GM19240 (cell line): ENCODE measurements at regions not wholly inside any gene's neighbourhood (a gene's known extent, or its start where the extent isn't known, plus 50 kb on each side); places are given as distances from the start of the nearest gene placed in this dataset.
"Not testable (repeated sequence)": the region's sequence is repeated elsewhere in the genome, so short reads cannot be mapped to it uniquely, and the experiment has no call there.

ENCODE experiments used
- DNase-seq: peaks from one replicate; pipeline ENCODE4 v3.0.0; 2011; ENCODE audit warnings: low spot score; ENCODE audit not compliant: insufficient read length

DNA sequence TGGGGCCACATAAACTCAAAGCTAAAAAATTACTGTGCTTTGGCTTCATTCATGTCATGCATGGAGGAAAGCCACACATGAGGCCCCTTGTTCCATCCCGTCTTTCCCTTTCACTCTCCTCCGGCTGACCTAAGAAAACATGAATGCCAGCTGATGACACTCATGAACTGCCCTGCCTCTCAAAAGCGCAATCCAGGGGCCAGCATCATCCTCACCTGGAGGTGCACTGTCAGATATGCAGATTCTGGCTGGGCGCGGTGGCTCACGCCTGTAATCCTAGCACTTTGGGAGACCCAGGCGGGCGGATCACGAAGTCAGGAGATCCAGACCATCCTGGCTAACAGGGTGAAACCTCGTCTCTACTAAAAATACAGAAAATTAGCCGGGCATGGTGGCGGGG is 116.1 kb upstream of the FOXN3 start:
- no peak for DNase-seq

DNA sequence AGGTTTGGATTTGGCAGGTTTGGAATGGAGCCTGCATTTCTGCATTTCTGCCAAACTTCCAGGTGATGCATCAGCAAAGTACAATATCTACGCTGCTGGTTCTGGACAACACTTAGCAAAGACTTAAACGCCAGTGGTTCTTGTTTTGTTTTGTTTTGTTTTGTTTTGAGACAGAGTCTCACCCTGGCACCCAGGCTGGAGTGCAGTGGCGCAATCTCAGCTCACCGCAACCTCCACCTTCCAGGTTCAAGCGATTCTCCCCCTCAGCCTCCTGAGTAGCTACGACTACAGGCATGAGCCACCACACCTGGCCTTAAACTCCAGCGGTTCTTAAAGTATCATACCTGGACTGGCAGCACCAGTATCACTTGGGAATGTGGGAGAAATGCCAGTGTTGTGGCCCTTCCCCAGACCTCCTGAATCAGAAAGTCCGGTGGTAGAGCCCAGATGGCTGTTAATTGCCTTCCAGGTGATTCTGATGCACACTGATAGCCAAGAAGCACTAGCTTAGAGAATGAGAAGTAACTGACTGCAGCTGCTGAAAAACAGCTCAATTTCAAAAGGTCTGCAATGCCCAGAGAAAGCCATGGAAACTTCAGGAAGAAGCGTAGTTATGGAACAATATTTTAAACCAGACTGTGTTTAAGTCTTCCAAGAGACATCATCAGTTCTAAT is 114.8 kb upstream of the FOXN3 start:
- DNase-seq = no peak

DNA sequence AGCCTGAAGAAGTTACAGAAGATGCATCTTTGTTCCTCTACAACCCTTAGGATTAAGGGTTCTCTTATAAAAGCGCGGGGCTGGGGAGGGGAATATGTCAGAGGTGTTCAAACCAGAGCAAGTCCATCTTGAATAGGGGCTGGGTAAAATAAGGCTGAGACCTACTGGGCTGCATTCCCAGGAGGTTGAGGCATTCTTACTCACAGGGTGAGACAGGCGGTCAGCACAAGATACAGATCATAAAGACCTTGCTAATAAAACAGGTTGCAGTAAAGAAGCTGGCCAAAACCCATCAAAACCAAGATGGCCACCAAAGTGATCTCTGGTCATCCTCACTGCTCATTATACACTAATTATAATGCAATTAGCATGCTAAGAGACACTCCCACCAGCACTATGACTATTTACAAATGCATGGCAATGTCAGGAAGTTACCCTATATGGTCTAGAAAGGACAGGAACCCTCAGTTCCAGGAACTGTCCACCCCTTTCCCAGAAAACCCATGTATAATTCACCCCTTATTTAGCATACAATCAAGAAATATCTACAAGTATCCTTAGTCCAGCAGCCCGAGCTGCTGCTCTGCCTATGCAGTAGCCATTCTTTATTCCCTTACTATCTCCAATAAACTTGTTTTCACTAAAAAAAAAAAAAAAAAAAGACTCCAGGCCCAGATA is 108.1 kb upstream of the FOXN3 start:
- no peak for DNase-seq

DNA sequence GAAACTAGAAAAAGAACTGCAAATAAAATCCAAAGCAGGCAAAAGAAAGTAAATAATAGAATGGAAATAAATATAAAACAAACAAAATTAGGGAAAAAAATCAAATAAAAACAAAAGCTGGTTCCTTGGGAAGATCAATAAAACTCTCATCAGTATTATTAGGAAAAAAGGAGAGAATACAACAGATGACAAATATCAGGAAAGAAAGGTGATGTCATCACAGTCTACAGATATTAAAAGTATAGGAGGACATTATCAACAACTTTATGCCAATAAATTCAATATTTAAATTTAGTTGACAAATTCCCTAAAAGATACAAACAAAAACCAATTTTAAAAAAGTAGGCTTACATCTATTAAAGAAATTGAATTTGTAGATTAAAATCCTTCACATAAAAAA is 107.4 kb upstream of the FOXN3 start:
- no peak for DNase-seq

DNA sequence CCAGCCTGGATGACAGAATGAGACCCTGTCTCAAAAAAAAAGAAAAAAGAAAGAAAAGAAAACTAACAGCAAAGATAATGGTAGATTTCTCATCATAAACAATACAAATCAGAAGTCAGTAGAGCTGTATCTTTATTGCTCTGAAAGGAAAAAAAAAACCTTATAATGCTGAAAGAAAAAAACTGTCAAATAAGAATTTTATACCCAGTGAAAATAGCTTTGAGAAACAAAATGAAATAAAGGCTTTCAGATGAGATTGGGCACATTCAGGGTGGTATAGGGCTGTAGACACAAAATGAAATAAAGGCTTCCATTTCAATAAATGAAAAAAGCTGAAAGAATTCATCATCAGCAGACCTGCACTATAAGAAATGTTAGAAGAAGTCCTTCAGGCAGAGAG is 105.0 kb upstream of the FOXN3 start:
- no peak for DNase-seq

DNA sequence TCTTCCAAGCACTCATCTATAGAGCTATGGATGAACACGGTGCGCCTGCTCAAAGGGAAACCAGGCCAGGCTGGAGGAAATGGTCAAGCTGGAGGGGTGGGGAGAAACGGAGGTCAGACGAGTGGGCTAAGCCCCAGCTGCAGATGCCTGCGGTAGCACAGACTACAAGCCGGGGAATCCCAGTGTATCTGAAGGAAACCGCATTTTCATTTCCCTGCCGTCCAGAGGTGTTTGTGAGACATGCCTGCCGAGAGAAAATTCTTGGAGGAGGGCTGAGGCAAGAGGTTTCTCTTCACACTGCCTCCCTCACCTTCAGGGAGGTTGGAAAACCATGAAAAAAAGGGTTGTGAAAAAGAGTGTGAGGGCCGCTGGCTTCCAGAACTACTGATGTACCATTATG is 102.0 kb upstream of the FOXN3 start:
- no peak for DNase-seq

DNA sequence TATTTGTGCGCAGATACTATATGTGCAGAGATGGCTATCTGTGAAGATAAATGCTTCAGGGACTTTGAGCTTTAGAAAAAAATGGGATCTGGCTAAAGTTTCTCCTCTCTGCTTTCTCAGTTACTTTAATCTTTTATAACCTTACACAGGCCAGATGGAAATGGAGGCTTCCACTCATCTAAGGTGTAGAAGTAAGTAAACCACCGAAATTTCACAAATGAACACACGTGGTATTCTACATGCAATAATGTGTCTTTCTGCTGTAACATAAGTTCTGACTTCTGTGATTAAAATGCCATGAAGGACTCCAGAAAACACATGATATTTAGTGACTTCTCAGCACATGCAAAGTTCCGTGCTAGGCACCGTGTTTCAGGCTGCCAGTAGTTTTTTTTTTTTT is 99.1 kb upstream of the FOXN3 start:
- DNase-seq = no peak

DNA sequence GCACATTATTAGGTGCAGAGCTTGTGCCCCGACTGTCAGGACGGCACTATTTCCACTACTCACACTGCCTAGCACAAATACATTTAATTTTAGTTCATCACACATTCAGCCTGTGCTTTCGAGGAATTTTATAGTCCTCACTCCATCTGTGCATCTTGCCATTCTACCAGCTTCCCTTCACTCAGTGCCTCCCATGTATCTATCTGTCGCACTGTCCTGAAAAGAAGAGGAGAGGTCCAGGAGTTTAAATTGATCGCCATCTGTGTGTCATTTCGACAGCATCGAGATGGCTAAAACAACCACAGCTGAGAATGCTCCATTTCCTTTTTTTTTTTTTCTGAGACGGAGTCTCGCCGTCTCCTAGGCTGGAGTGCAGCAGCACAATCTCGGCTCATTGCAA is 97.6 kb upstream of the FOXN3 start:
- DNase-seq = no peak

DNA sequence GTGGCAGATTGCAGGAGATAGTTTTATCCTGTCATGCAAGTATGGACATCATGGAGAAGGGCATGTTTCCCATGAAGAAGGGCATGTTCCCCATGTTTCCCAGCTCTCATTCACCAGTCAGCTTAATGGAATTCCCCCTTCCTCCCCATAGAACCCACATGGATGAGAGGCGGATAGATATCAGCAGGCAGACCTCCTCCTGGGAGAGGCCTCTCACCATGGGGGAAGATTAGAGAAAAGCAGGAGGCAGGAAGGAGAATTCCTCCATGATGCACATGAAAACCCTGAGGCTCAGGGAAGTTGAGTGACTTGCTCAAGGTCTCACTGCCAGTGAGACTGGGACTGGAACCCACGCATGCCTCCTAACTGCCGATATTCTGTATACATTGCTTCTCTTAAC is 92.9 kb upstream of the FOXN3 start:
- DNase-seq = no peak

DNA sequence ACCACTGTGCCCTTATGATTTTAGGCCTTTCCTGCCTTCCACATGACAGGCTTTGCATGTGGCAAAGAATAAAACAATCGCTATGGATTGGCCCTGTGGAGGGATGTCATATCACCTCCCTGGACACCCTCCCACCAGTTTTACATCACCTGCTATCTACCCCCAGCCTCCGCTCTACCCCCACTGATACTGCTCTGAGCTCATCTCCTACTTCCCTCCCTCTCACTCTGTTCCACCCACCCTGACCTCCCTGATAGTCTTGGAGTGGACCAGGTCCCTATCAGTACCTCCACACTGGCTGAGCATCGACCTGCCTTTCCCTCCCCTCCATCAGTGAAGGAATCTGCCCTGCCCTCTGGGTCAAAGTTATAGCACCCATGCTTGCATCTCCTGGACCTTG is 91.8 kb upstream of the FOXN3 start:
- no peak for DNase-seq

DNA sequence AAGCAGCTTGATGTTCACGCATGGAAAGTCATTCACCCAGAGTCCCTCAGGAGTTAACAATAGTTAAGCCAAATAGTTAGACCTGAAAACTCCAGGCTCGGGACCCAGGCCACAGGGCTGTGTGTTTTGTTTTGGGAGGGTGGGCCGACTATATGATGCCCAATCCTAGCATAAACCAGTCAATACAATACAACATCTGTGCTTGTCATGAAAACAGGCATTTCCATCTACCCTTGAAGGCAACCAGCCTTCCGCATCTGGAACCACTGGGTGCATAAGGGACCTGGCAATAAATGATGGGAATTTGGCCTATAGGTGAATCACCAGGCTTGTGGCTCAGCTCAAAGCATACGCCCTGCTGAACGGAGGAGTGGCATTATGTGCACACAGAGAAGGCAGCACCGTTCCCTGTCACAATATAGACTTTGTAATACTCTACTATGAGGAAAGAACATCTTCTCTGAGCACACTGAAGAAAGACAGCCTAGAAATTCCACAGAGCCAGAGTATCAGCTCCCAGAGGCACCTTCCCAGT is 91.0 kb upstream of the FOXN3 start:
- no peak for DNase-seq

DNA sequence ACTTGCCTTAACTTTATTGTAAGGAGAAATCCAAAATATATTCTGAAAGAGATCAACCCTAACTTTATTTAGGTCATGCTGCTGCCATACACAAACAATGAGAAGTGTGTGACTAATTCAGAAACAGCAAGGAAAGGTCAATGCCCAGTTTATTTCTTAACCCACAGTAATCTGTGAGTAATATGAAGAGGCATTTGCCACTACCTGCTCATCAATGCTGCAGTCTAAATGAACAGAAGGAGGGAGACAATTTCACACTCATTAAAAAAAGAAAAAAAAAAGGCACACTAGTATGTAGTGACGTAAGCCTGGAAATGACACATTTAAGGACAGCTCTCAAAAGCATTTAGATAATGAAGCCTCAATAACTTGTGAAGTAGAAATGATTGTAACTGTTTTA is 90.5 kb upstream of the FOXN3 start:
- DNase-seq = no peak

DNA sequence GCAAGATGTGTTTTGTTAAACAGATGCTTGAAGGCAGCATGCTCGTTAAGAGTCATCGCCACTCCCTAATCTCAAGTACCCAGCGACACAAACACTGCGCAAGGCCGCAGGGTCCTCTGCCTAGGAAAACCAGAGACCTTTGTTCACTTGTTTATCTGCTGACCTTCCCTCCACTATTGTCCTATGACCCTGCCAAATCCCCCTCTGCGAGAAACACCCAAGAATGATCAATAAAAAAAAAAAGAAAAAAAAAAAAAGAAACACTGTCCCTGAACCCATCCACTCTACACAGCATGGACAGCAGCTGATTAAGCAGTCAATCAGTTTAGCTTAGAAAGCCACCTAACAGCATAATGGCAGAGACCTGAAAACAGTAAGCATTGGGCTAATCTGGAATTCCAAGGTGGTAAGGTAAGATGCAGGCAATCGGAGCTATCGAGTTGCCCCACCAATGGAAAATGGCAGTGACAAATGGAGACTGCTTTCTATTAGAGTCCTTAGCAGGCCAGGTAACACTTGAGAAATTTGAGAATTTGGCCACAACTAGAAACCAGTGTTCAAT is 89.9 kb upstream of the FOXN3 start:
- DNase-seq = not testable (repeated sequence)

DNA sequence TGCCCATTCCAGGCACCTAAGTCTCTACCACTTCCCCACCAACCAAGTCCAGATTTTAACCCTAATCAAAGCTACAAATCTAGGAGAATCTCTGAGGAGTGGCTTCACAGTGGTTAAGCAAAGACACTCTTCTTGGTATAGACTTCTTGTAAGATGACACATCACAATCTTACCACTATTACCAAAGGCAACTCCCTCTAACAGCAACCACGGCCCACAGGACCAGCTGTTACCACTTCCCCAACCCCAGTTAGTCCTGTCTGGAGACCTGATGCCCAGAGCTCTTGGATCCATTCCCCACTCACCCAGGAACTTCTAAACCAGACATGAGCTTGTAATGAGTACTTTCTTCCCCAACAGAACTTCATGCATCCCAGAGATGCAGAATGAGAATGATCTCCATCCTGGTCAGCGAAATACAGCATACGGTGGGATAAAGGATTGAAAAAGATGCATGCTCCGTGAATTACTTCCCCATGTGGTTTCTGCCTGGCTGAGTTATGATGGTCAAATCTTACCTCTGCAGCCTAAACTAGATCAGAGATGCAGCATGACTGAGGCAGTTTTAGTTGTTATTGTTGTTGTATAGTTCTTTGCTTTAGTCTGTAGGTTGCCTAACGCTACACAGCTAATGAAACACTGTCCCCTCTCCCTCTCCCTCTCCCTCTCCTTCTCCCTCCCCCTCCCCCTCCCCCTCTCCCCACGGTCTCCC is 87.7 kb upstream of the FOXN3 start:
- DNase-seq = no peak

DNA sequence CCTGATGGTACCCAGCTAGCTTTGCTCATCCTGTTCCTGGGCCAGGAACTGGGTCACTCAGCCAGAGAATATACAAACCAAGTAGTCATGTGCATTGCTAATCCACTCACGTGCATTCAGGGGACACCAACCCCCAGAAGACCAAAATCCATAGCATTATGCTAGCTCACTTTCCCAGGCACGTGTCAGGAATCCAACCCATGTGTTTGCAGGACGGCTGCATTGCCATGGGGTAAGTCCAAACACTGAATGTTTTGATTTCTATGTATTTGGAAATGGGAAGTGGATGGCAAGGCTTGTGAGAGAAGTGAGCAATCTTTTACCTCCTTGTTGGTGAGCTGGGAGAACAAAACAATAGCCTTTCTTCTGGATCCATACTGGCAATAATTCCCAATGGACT is 87.1 kb upstream of the FOXN3 start:
- DNase-seq = no peak

DNA sequence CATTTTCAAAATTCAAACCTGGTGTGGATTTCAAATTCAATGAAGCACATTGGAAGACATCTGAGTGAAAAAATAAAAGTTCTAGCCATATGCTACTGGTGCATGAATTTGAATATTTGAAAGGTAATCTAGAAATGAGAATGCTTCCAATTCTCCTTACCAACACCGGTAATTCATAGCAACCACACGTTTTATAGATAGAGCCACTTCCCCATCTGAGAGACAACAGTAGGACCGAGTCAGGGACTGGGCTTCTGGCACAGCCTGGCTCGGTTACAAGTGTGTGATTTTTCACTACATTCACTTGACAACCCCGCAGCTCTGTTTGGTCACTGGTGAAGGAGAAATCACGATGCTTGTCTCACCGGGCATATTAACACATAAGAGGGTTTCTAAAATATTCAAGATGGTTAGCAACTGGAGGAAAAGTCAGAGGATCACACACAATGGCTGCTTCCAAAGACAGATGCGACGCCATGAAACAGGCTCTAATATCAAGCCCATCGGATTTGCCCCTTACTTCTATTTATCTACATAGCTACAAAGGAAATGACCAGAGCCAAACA is 86.5 kb upstream of the FOXN3 start:
- DNase-seq = peak; percentile 49

DNA sequence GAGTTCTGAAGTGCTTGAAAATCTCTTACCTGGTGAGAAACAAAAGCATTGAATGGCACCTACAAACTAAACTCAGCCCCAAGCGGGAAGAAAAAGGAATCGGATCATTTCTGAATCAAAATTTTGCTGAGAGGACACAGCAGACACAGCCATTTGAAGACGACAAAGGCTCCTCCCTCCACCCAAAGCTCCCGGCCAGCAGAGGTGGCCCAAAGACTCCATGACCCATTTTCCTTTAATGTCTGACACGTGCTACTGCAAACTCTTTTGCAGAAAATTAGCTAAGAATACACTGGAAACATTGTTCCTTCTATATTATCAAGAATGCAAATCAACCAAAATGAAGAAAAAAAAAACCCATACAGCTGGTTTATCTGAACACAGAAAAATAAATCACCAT is 85.9 kb upstream of the FOXN3 start:
- no peak for DNase-seq

DNA sequence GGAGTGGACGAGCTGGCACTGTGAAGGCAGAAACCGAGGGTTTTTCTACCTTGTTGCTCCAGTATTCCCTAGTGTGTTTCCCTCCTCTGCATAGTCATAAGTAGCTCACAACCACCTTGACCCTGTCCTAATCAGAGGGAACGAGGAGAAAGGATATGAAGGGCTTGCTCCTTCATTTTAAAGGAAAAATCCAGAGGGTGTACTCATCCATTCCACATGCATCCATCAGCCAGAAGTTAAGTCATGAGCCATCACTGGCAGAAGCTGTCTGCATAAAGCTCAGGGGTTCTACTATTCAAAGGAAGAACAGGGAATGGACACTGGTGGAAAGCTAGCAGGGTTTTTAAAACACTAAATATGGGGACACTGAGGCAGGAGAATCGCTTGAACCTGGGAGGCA is 84.3 kb upstream of the FOXN3 start:
- DNase-seq = no peak

DNA sequence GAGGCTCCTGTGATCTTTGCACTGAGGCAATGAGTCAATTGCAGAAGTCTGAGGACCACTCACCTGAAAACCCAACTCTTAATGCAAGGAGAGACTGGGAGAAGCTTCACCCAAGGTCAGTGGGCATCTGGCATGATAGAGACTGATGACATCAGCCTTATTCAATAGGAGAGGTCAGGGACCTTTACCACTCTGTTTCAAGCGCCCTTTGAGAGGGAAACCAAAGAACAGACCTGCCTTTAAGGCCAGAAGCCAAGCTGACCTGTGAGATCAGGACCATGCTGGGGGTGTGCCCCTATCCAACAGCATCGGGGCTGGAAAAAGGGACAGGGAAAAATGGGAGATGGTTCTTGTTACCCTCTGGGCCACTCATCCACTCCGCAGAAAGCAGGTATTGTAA is 83.3 kb upstream of the FOXN3 start:
- no peak for DNase-seq

DNA sequence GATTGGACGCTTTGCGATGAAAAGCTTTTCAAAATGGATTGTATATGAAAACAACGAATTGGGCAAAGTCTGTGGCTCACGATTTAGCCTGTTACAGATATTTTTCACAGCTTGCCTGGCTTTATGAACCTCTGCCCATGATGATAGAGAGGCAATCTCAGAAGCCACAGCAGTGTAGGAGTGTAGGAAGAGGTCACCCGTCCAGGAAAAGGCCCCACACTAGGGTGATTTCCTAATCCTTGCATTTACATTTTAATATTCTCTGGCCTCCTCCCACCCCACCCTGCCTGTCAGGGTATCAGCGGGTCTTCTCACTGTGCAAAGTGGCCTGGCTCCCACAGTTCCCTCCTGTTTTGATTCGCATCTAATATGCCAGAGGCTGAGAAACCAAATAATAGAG is 81.8 kb upstream of the FOXN3 start:
- no peak for DNase-seq

DNA sequence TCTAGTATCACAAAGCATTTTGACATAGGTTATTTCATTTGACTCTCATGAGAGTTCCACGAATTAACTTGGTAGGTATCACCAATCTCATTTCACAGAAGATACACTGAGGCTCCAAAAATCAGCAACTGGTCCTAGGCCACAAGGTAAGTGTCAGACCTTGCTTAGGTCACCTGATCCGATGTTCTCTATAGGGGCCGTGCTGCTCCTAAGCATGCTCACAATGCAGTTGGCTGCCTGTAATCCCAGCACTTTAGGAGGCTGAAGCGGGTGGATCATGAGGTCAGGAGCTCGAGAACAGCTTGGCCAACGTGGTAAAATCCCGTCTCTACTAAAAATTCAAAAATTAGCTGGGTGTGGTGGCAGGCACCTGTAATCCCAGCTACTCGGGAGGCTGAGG is 78.7 kb upstream of the FOXN3 start:
- DNase-seq = no peak
